HG02870 (cell line): ENCODE measurements at regions not wholly inside any gene's neighbourhood (a gene's known extent, or its start where the extent isn't known, plus 50 kb on each side); places are given as distances from the start of the nearest gene placed in this dataset.

Experiments used
- ATAC-seq: cut with Tn5 transposase; IDR thresholded peaks from one replicate; pipeline ENCODE4 v1.9.1; 2021; ENCODE audit warnings: mild to moderate bottlenecking, moderate library complexity; ENCODE audit not compliant: unreplicated experiment

GRCh38 chr15:91603384-91604080, 250.0 kb upstream of the SLCO3A1 start:
- ATAC-seq, result no peak

DNA sequence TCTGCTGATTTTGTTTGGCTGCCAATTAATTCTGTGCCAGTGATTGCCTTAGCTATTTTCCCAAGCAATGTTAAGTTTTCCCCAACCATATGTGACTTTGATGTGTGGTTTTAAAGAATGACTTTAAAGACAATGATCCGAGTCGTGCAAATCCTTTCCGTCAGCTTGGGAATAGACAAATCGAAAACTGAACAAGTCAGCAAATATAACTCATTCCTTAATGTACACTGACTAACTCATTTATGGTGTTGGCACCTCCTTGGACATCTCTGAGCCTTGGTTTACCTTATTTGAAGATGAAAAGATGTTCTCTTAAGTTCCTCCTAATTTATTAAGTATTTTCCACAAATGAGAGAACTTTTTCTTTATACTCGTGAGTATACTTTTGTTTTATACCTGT, 249.4 kb upstream of the SLCO3A1 start:
- no peak for ATAC-seq

DNA sequence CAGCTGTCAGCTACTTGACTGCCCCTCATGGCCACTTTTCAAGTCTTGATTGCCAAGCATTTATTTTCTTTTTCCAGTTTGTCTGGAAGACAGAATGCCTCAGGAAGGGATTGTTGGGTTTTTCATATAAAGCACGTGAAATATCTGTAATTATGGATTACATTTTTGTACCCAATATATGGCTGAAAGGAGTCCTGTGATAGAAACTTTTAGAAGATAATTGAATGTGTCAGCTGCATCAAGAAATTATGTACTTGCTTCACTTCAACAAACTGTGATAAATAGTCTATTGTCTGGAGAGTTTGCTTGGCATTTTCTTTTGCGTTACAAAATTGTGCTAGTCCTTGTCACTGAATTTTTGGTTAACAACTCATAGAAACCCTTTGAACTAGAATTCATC, 247.9 kb upstream of the SLCO3A1 start:
- ATAC-seq, result no peak

DNA sequence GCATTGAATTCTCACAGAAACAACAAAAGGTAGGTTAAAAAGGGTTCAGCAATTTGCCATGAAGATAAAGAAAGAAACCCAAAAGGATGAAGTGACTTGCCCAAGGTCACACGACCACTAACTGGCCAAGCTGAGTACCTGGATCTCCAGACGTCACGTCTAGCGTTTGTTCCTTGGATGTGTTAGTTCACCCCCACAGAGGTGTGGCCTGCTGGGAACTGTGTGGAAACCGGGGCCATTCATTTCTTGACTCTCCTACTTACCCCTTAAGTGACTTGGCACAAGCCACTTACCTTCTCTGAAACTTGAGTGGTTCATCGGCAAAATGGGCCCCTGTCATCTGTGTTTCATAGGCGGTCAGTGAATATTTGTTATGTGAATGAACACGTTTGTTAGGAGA, 244.3 kb upstream of the SLCO3A1 start:
- ATAC-seq, result no peak

DNA sequence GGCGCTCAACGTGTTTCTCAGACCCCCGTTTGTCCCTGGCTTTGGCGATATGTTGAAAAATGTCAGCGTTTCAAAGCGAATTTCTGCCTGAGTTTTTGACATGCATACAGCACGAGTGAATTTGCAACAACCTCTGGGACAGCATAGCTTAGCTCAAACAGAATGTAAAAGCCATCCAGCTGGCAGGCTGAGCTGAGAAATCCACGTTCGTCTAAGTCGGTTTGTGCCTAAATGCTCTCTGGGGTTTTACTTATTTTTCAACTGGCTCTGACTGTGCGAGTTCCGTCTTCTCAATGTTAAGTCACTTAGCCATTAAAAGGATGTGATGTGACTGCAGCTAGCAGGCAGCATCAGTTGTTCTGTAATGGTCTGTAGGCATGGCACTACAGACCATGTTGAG, 243.5 kb upstream of the SLCO3A1 start:
- ATAC-seq, result no peak

DNA sequence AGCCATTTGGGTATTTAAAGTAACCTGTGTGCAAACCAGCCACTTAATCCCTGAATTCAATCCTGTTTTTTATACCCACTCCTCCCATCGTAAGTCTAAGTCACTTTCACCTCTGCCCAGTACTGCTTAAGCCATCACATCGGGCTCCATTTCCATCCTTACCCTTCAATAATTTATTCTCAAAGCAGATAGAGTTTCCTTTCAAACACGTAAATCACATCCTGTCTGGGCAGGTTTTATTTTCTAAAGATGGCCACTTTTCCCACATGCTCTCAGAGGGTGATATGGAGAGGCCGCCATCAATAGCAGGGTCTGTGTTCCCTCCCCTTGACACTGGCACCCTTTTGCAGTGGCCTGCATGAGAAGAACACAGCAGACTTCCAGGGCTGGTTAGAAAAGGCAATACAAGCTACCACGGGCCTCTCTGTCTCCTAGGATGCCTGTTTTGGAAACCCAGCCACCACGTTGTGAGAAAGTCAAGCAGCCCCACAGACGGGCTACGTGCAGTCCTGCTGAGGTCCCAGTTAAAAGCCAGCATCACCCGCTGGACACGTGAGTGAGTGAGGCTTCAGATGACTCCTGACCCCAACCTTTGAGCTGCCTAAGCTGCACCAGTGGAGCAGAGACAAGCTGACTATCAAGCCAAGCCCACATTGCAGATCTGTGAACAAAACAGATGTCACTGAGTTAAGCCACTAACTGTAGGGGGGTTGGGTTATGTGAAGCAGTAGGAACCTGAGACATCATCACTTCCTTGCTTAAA, 241.8 kb upstream of the SLCO3A1 start:
- no peak for ATAC-seq

DNA sequence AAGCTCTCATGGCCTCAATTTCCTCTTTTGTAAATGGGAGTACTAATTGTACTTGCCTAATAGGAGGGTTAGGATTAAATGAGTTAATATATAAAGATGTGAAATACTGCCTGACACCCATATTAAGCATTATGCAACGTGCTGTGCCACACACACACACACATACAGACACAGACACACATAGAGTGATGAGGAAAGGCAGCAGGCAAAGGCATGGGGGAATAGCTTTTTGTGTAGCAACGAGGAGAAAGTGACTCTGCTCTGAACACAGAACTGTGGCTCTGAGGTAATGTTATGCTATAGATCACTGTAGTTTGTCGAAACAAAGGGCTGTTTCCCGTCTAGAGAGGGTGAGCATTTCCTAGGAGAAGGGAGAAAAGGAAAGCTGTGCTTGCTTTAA, 233.3 kb upstream of the SLCO3A1 start:
- no peak for ATAC-seq

DNA sequence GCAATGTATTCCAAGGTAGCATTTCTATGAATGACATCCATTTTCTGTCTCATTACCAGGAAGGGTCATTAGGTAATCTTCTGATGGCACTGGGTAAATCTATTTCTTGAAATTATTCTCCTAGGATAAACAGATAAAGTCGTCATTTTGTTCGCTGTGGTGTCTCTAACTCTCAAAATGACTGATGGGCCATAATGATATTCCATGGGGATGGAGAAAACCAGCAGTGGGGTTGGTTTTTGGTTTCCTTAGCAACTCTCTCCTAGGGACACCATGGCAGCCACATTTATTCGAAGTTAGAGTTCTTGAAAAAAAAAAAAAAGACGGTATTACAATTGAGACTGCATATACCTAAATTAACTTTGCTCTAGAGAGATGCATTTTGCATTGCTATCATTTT, 231.3 kb upstream of the SLCO3A1 start:
- ATAC-seq, result no peak

DNA sequence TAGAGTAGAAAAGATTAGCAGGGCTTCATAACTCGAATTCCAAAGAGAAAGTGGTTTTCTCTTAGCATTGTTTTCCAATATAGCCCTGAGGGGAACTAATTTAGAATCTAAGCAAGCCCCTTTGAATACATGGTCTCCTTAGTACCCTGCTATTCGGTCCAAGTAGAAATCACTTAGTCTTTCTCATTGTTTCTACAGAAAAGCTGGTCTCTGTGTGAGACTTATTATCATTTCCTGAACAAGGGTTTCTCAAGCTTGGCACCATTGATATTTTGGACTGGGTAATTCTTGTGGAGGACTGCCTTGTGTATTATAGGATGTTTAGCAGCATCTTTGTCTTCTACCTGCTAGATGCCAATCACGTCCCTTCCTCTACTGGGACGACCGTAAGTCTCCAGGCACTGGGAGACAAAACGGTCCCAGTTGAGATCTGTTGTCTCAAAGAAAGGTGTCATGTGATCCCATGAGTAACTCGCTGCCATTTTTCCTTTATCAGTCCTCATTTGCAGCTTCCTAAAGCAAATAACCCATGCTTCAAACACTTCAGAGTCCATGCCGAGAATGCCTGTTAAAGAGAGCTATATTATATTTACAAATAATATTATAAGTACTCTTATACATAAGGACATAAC, 230.7 kb upstream of the SLCO3A1 start:
- ATAC-seq, result no peak

- ATAC-seq, result no peak
Observed at GRCh38 chr15:91624353-91624968, 229.0 kb upstream of the SLCO3A1 start.

DNA sequence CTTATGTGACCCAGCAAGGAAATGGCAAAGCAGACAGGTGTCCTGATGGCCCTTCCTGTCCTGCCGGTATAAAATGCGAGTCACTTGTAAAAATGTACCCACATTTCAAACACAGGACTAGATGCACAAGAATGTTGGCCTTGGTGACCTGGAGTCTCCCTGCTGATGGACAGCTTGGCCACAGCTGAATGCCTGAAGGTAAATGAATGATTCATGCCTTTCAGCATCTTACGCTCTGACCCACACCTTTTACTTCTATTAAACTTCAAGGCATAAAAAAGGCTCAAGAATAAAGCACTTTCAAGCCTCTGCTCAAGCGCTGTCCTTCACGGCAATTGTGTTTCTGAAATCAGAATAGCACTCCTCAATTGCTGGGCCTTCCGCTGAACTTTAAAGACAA, 228.0 kb upstream of the SLCO3A1 start:
- no peak for ATAC-seq

DNA sequence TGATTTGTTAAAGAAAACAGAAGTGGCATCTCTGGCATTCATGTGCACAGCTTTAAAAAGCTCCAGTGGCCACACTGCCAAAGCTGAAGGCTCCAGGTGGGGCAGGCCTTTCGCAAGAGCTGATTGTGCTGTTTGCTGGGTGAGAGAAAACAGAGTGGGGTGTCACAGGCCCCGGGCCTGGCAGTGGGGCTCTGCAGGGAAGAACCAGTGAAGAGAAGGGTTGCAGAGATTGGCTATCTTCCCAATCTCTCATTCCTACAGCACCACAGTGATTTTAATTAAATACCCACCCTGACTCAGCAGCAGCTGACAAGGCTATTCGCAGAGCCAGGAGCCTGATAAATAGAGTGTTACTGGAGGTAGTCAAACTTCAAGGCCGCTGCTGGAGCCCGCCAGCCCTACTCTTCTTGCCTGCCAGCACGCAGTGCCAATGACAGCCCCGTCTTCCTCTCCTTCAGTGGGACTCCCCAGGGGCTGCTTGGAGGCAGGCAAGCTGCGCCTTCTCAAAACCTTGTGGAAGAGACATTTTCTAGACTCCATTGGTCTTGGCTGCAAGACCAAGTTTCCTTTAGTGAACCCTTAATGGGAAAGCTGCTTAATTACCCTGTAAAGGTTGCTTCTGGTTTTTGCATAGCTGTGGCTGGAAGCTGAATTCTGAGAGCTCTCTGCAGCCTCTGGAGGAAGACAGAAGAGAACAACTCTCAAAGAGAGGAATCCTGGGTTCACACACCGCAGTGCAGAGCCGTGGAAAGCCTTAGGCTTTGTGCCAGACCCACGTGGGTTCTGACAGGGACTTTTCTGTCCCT, 225.8 kb upstream of the SLCO3A1 start:
- ATAC-seq, result no peak

DNA sequence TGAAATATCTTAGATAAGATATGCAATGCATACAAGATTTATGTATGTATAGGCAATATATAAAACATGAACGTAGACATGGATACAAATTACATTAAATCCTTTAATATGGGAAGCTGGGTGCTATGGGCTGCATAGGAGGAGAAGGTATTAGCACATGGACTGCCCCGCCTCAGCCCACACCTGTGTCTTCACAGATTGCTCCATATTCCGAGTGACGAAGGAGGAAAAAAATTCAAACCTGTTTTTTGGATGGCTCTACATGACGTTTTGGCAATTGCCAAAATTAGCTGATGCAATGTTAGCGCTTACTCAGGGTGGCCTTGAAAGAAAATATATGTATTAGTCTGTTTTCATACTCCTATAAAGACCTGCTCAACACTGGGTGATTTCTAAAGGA, 223.4 kb upstream of the SLCO3A1 start:
- ATAC-seq, result no peak

- ATAC-seq, result no peak
Observed at GRCh38 chr15:91632176-91632575, 221.3 kb upstream of the SLCO3A1 start.

- ATAC-seq, result no peak
Observed at GRCh38 chr15:91632981-91633380, 220.5 kb upstream of the SLCO3A1 start.

- ATAC-seq, result no peak
Observed at GRCh38 chr15:91634179-91634578, 219.3 kb upstream of the SLCO3A1 start.

DNA sequence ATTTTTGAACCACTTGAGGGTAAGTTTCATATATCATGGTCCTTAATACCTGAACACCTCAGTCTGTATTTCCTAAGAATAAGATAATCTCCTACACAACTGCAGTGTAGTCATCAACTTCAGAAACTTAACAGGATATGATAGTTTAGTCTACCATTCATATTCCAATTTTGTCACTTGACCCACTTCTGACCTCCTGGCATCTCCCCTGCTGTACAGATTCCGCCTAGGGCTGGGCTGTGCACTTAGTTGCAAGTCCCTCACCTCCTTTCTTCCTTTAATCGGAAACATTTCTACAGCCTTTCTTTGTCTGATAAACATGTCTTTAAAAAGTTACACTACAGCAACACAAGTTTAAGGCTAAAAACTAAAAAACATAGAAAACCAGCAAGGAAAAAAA, 218.4 kb upstream of the SLCO3A1 start:
- ATAC-seq, result no peak

DNA sequence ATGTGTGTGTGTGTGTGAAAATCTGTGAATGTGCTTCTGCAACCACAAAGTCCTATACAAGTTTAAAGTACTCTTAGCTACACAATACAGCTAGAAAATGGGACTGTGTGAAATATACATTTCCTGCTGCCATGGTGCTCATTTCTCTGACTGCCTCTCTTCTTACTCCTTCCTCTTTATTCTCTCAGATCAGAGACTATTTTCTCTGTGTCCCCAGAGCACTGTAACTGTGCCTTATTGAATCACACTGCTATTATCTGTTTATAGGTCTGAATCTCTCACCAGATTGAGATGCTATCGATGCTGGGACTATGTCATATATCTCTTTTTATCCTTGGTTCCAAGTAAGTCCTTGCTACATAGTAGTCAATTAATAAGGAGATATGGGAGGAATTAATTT, 217.9 kb upstream of the SLCO3A1 start:
- ATAC-seq, result no peak

DNA sequence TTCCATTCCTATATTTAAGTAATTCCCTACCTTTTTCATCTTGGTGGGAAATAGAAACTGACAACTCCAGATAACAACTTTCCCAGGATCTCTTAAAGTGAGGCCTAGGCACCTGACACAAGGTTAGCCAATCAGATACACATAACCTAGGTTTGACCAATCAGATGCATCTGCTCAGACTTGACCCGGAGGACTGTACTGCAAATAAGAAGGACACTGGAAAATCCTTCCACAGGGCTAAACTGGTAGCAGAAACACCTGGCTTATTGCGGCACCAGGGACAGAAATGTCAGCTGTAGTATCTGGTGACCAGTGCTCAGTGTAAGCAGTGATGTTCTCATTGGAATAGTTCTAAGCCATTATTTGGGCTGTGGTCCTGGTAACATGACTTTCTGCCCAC, 204.5 kb upstream of the SLCO3A1 start:
- no peak for ATAC-seq

- ATAC-seq, result no peak
Observed at GRCh38 chr15:91649831-91650321, 203.6 kb upstream of the SLCO3A1 start.

DNA sequence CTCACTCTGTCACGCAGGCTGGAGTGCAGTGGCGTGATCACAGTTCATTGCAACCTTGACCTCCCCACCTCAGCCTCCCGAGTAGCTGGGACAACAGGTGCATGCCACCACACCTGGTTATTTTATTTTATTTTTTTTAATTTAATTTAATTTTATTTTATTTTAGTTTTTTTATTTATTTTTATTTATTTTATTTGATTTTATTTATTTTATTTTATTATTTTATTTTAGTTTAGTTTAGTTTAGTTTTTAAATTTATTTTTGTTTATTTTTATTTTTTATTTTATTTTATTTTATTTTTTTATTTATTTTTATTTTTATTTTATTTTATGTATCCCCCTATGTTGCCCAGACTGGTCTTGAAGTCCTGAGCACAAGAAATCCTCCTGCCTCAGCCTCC, 202.3 kb upstream of the SLCO3A1 start:
- ATAC-seq, result no peak
